Gastroesophageal sphincter (tissue), 2 donors: ENCODE measurements at regions not wholly inside any gene's neighbourhood (a gene's known extent, or its start where the extent isn't known, plus 50 kb on each side); places are given as distances from the start of the nearest gene placed in this dataset.

Experiments
- EP300 ChIP-seq: sonication (generic); formaldehyde crosslinking; IDR thresholded peaks from one replicate; pipeline ENCODE4 v1.6.1; 2017; ENCODE audit warnings: antibody characterized with exemption, mild to moderate bottlenecking
- POLR2A ChIP-seq, 2 donors: fragments of 450-650 bp; IDR thresholded peaks; one replicate each; pipeline ENCODE4 v1.6.1; 2017; ENCODE audit warnings: antibody characterized with exemption in 2 of 2, mild to moderate bottlenecking in 2 of 2, moderate library complexity in 1 of 2

DNA sequence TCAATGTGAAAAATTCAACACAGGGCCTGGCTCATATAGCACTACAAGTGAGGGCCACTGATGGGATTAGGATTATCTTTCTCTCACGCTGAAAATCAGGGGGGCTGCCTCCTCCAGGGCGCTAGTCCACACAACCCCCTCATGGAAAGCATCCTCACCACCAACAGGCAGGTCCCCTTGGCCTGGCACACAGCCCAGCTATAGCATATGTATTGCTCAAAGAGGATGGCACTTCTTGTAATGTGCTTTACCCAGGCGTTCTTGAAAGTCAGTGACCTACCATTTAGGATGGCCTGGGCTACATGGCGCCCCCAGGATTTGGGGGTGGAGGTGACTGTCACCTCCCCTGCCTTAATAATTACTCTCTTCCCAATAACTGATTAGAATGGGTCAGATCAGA lies 71.0 kb upstream of the LSM6 start:
- TF ChIP-seq POLR2A (IDR thresholded peaks at IDR 0.05): no peak
- TF ChIP-seq EP300: no peak
